ENCODE measurements at regions not wholly inside any gene's neighbourhood (a gene's known extent, or its start where the extent isn't known, plus 50 kb on each side); places are given as distances from the start of the nearest gene placed in this dataset.

DNA sequence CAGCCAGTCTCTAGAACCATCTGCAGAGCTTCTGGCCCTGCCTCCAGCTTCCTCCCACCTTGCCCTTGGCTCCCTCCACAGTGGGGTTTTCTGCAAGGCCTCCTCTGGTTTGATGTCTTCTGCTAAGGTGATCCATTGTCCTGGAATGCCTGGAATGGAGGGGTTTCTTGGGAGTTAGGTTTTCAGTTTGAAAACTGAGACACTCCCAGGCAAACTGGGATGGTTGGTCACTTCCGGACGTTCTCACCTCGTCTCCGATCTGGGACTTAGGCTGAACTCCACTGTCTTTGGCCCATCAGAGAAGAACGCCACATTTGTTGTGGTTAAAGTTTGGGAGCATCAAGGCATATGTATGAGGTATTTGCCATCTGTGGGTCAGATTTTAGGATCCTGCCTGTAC is 77.4 kb upstream of the KLHL25 start:
- Histone ChIP-seq H3K27me3 (no peaks in the 10 kb centered on the region), H3K4me3 (no peak overlapping the region), H3K36me3 (no peaks in the 10 kb centered on the region), H3K9me3 (no peaks in the 10 kb centered on the region), H3K27ac (no peak overlapping the region), H3K4me1 (no peaks in the 10 kb centered on the region)
- DNase-seq (no peak), ATAC-seq (no peak)
- TF ChIP-seq POLR2A (IDR thresholded peaks at IDR 0.05) = no peak
- TF ChIP-seq, protein P1, sequence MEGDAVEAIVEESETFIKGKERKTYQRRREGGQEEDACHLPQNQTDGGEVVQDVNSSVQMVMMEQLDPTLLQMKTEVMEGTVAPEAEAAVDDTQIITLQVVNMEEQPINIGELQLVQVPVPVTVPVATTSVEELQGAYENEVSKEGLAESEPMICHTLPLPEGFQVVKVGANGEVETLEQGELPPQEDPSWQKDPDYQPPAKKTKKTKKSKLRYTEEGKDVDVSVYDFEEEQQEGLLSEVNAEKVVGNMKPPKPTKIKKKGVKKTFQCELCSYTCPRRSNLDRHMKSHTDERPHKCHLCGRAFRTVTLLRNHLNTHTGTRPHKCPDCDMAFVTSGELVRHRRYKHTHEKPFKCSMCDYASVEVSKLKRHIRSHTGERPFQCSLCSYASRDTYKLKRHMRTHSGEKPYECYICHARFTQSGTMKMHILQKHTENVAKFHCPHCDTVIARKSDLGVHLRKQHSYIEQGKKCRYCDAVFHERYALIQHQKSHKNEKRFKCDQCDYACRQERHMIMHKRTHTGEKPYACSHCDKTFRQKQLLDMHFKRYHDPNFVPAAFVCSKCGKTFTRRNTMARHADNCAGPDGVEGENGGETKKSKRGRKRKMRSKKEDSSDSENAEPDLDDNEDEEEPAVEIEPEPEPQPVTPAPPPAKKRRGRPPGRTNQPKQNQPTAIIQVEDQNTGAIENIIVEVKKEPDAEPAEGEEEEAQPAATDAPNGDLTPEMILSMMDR (IDR thresholded peaks at IDR 0.05) = no peak
- intact Hi-C loops (cut with DNase I) = no loop called here
- 63% methylated on average over 1 of the region's 5 CpGs for WGBS (ENCODE audit: insufficient coverage, low coverage, low lambda C conversion rate, missing lambda C conversion rate)

DNA sequence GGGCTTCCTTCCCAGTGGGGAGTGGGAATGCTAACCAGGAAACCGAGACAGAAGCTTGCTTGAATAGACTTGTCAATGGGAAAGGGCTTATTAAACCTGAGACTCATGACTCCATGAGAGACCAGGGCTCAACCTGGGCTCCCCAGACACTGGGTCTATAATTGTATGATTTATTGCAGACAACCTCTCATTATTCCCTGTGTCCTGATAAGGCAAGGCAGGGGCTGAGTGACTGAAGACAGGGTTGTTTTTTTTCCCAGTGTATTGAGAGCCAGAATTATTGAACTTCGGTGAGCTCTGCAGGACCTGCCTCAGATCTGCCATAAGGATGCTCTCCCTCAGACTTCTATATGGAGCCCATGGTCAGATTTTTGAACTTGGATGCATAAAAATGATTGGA is 79.5 kb upstream of the KLHL25 start:
- intact Hi-C loops (cut with DNase I) = no loop called here
- 63% methylated on average over 1 of the region's 2 CpGs for WGBS (ENCODE audit: insufficient coverage, low coverage, low lambda C conversion rate, missing lambda C conversion rate)

DNA sequence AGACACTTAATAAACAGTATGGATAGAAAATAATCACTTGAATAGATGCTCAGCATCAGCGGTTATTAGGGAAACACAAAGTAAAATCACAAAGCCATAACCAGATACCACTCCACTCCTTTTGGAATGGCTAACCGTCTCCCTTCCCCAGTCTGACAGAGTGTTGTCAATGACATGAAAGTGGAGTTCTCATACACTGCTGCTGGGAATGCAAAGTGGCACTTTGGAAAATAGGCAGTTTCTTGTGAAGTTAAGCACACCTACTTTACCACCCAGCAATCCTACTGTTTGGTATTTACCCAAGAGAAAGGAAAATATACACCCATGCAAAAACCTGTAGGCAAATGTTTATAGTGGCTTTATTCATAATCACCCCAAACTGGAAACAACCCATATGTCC is 81.0 kb upstream of the KLHL25 start:
- no peak overlapping the region for H3K27ac ChIP-seq
- H3K9me3 ChIP-seq = no peaks in the 10 kb centered on the region
- H3K36me3 ChIP-seq = no peaks in the 10 kb centered on the region
- ATAC-seq (no peak), DNase-seq (no peak)
- intact Hi-C loops (cut with DNase I) = no loop called here
- no peaks in the 10 kb centered on the region for H3K27me3 ChIP-seq
- no peak for TF ChIP-seq POLR2A (IDR thresholded peaks at IDR 0.05)
- TF ChIP-seq, protein P1 (IDR thresholded peaks at IDR 0.05) = no peak
- no peaks in the 10 kb centered on the region for H3K4me1 ChIP-seq
- no peak overlapping the region for H3K4me3 ChIP-seq
- WGBS (ENCODE audit: insufficient coverage, low coverage, low lambda C conversion rate, missing lambda C conversion rate) = 61% methylated on average over 2 of the region's 2 CpGs

More for the DNA sequence above, 79.5 kb upstream of the KLHL25 start:
- Histone ChIP-seq H3K4me1 (no peaks in the 10 kb centered on the region), H3K27ac (no peak overlapping the region), H3K4me3 (no peak overlapping the region), H3K36me3 (no peaks in the 10 kb centered on the region), H3K9me3 (no peaks in the 10 kb centered on the region), H3K27me3 (no peaks in the 10 kb centered on the region)
- TF ChIP-seq POLR2A (IDR thresholded peaks at IDR 0.05) = no peak
- TF ChIP-seq, protein P1 (IDR thresholded peaks at IDR 0.05) = no peak
- ATAC-seq = no peak
- no peak for DNase-seq

DNA sequence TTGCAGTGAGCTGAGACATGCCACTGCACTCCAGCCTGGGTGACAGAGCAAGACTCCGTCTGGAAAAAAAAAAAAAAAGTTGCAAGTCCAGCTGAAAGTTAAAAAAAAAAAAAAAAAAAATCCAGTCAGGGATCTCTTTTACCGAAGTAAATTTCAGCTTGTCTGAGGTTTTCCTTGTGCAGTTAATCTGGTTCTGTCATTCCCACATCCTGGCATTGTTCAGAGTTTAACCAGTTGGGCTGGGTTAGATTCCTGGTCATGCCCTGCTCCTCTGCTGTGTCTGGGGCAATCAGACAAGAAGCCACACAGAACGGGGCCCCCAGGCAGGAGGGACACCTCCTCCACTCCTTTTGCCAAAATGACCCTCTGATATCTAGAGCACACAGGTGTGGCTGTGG is 84.1 kb upstream of the KLHL25 start:
- Histone ChIP-seq H3K4me1 (no peaks in the 10 kb centered on the region), H3K4me3 (no peak overlapping the region), H3K27me3 (no peaks in the 10 kb centered on the region), H3K36me3 (no peaks in the 10 kb centered on the region), H3K9me3 (no peaks in the 10 kb centered on the region), H3K27ac (no peak overlapping the region)
- DNase-seq (no peak), ATAC-seq (no peak)
- intact Hi-C loops (cut with DNase I) = no loop called here
- TF ChIP-seq, protein P1 (IDR thresholded peaks at IDR 0.05) = no peak
- no peak for TF ChIP-seq POLR2A (IDR thresholded peaks at IDR 0.05)
- WGBS (ENCODE audit: insufficient coverage, low coverage, low lambda C conversion rate, missing lambda C conversion rate) = 12% methylated on average over 3 of the region's 3 CpGs

All from right lobe of liver (tissue), 6 donors.